CD8-positive, alpha-beta memory T cell (primary cell): ENCODE measurements at regions not wholly inside any gene's neighbourhood (a gene's known extent, or its start where the extent isn't known, plus 50 kb on each side); places are given as distances from the start of the nearest gene placed in this dataset.
"Not testable (repeated sequence)": the region's sequence is repeated elsewhere in the genome, so short reads cannot be mapped to it uniquely, and the experiment has no call there.

ENCODE experiments used
- CTCF ChIA-PET: fragments of 350-600 bp; sonication (Branson Sonifier 250); formaldehyde crosslinking; loops from one replicate; lab custom pipeline; 2021; ENCODE audit warnings: antibody characterized with exemption; lab: Charles Lee
- POLR2A ChIA-PET: fragments of 350-600 bp; sonication (Branson Sonifier 250); formaldehyde crosslinking; loops from one replicate; lab custom pipeline; 2021; ENCODE audit warnings: antibody characterized with exemption; lab: Charles Lee
- DNase-seq, 5 donors: peaks; one replicate each; pipeline versions ENCODE4 v3.0.0 to v3.0.0-alpha.2; 2020 to 2022; ENCODE audit warnings: mixed read lengths in 1 of 5
- H3K27ac ChIP-seq: one replicate; pipeline ENCODE4 v1.7.0; 2013; ENCODE audit warnings: low read depth, mild to moderate bottlenecking, low read length, moderate library complexity
- H3K27me3 ChIP-seq: 2 replicates; pipeline ENCODE4 v1.7.0; 2013; ENCODE audit warnings: low read length, mild to moderate bottlenecking; ENCODE audit not compliant: insufficient read depth, poor library complexity, severe bottlenecking
- H3K36me3 ChIP-seq: 2 replicates; pipeline ENCODE4 v1.7.0; 2013; ENCODE audit warnings: mild to moderate bottlenecking, low read length, moderate library complexity; ENCODE audit not compliant: insufficient read depth
- H3K4me1 ChIP-seq: 2 replicates; pipeline ENCODE4 v1.7.0; 2013; ENCODE audit warnings: mild to moderate bottlenecking, low read length, moderate library complexity; ENCODE audit not compliant: insufficient read depth
- H3K4me3 ChIP-seq: 2 replicates; pipeline ENCODE4 v1.7.0; 2013; ENCODE audit warnings: mild to moderate bottlenecking, low read length
- H3K9me3 ChIP-seq: 2 replicates; pipeline ENCODE4 v1.7.0; 2013; ENCODE audit warnings: mild to moderate bottlenecking, low read length
- H3K27ac Mint-ChIP-seq, 8 donors: one replicate each; pipeline ENCODE4 v1.8.0; 2020 to 2021; ENCODE audit warnings: mixed read lengths in 8 of 8, mild to moderate bottlenecking in 6 of 8, inconsistent platforms in 3 of 8, moderate library complexity in 3 of 8
- H3K27me3 Mint-ChIP-seq, 2 donors: one replicate each; pipeline ENCODE4 v1.8.0; 2020 to 2021; ENCODE audit warnings: mixed read lengths in 2 of 2, mild to moderate bottlenecking in 1 of 2, moderate library complexity in 1 of 2
- H3K36me3 Mint-ChIP-seq, 3 donors: one replicate each; pipeline ENCODE4 v1.8.0; 2020 to 2021; ENCODE audit warnings: mixed read lengths in 3 of 3, inconsistent platforms in 1 of 3, mild to moderate bottlenecking in 1 of 3
- H3K4me1 Mint-ChIP-seq, 3 donors: one replicate each; pipeline ENCODE4 v1.8.0; 2020 to 2021; ENCODE audit warnings: mixed read lengths in 3 of 3, inconsistent platforms in 1 of 3, mild to moderate bottlenecking in 1 of 3
- H3K4me3 Mint-ChIP-seq, 7 donors: one replicate each; pipeline ENCODE4 v1.8.0; 2020 to 2021; ENCODE audit warnings: mixed read lengths in 7 of 7, mild to moderate bottlenecking in 6 of 7, moderate library complexity in 4 of 7, inconsistent platforms in 2 of 7
- H3K9me3 Mint-ChIP-seq, 5 donors: one replicate each; pipeline ENCODE4 v1.8.0; 2020 to 2022; ENCODE audit warnings: mixed read lengths in 5 of 5, mild to moderate bottlenecking in 3 of 5, moderate library complexity in 2 of 5, inconsistent platforms in 1 of 5

DNA sequence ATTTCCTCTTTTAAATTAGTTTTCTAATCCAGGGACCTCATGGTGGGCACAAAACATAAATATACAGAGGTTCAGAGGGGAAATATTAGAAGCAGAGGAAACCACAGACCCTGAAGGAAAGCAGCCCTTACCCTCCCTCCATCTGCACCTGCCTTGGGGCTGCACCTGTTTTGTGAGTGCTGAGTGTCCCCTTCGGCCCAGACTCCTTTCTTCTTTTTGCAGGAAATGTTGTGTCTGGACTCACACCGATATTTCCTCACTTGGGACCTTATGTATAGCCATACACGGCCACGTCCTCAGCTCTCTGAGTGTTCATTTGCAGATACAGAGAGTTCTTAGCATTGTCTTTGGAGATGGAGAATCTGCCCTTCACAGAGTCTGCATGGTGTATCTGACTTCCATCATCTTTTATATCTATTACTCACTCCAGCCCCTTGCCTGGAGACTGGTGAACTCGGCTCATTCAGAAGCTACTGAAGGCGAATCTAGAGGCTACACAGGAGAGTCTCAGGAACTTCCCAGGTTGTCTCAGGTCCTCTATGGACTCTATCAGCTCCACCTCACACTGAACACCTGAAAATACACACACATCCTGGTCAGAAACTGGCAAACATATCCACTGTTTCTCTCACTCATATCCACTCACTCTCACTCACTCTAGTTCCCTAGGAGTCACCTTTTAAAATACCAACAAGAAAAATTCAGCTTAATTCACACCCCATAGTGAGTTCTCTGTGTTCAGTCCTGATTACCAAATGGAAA, 829.7 kb downstream of the TMEM121 start:
- peaks cover 10 to 27% of the 10 kb centered on the region in 2 donors for H3K27me3 Mint-ChIP-seq
- H3K27ac ChIP-seq, H3K9me3 ChIP-seq, H3K27ac Mint-ChIP-seq, H3K27me3 ChIP-seq, POLR2A ChIA-PET, H3K4me3 ChIP-seq, CTCF ChIA-PET, H3K36me3 ChIP-seq, H3K4me1 Mint-ChIP-seq, H3K36me3 Mint-ChIP-seq, H3K4me1 ChIP-seq, H3K4me3 Mint-ChIP-seq, DNase-seq, H3K9me3 Mint-ChIP-seq: not testable (repeated sequence)

GRCh38 chr14:106356643-106356930, 830.2 kb downstream of the TMEM121 start:
- H3K9me3 ChIP-seq, POLR2A ChIA-PET, H3K4me1 Mint-ChIP-seq, H3K4me3 ChIP-seq, H3K27me3 ChIP-seq, H3K27ac ChIP-seq, CTCF ChIA-PET, H3K4me1 ChIP-seq, H3K27ac Mint-ChIP-seq, H3K36me3 Mint-ChIP-seq, DNase-seq, H3K36me3 ChIP-seq, H3K4me3 Mint-ChIP-seq, H3K9me3 Mint-ChIP-seq: not testable (repeated sequence)
- peaks cover 10 to 30% of the 10 kb centered on the region in 2 donors for H3K27me3 Mint-ChIP-seq

DNA sequence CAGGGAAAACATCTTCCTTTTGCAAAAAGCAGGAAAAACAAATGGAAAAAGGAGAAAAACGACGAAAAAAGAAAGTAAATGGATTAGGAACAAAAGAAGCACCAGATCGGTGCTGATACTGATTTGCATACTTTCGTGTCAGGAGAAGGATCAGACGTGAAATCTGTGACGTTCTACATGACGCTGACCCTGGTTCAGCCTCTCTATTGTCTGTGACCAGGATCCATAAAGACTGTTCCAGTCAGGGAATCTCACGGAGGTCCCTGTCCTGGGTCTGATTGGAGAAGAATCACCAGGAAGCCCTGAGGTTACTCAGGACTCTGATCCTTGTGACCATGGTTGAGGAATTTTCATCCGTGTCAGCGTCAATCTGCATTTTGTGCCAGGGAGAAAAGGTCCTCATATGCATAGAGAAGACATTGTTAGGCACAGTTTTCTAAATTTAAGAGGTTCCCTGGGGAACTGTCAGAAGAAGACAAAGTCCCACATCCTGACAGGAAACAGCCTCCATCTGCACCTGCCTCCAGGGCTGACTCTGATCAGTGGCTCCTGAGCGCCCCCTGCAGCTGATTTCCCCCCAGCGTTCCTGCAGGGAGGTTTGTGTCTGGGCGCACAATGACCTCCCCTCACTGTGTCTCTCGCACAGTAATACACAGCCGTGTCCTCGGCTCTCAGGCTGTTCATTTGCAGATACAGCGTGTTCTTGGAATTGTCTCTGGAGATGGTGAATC, 832.9 kb downstream of the TMEM121 start:
- H3K36me3 ChIP-seq, H3K9me3 ChIP-seq, H3K4me1 Mint-ChIP-seq, DNase-seq, H3K4me1 ChIP-seq, H3K36me3 Mint-ChIP-seq, H3K27ac ChIP-seq, H3K27me3 ChIP-seq, POLR2A ChIA-PET, H3K4me3 ChIP-seq, H3K9me3 Mint-ChIP-seq, H3K4me3 Mint-ChIP-seq, CTCF ChIA-PET, H3K27ac Mint-ChIP-seq: not testable (repeated sequence)
- H3K27me3 Mint-ChIP-seq: peaks cover 12 to 28% of the 10 kb centered on the region in 2 donors

GRCh38 chr14:106365371-106365770, 839.0 kb downstream of the TMEM121 start:
- H3K4me1 Mint-ChIP-seq, H3K27ac ChIP-seq, H3K4me1 ChIP-seq, POLR2A ChIA-PET, H3K4me3 ChIP-seq, H3K36me3 Mint-ChIP-seq, DNase-seq, H3K36me3 ChIP-seq, CTCF ChIA-PET, H3K27me3 ChIP-seq, H3K9me3 ChIP-seq, H3K4me3 Mint-ChIP-seq, H3K9me3 Mint-ChIP-seq, H3K27ac Mint-ChIP-seq: not testable (repeated sequence)
- H3K27me3 Mint-ChIP-seq: peaks cover 10 to 23% of the 10 kb centered on the region in 2 donors

DNA sequence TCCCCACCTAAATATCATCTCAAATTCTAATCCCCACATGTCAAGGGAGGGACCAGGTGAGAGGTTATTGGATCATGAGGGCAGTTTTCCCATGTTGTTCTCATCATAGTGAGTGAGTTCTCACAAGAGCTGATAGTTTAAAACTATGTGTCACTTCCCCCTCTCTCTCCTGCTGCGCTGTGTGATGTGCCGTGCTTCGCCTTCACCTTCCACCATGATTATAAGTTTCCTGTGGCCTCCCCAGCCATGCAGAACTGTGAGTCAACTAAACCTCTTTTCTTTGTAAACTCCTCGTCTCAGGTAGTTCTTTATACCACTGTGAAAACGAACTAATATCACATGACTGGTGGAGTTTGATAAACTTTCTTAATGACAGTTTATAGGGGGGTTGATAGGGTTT, 839.5 kb downstream of the TMEM121 start:
- H3K27ac ChIP-seq, DNase-seq, H3K36me3 Mint-ChIP-seq, H3K4me1 ChIP-seq, H3K4me3 Mint-ChIP-seq, H3K9me3 ChIP-seq, H3K27me3 ChIP-seq, POLR2A ChIA-PET, H3K36me3 ChIP-seq, H3K4me1 Mint-ChIP-seq, CTCF ChIA-PET, H3K4me3 ChIP-seq, H3K9me3 Mint-ChIP-seq: not testable (repeated sequence)
- Mint-ChIP-seq H3K27me3 (peaks cover 10 to 23% of the 10 kb centered on the region in 2 donors), H3K27ac (peak overlapping the region in 1 of 8 donors; percentile 36)

GRCh38 chr14:106366971-106367370, 840.6 kb downstream of the TMEM121 start:
- H3K36me3 Mint-ChIP-seq, DNase-seq, H3K4me3 ChIP-seq, POLR2A ChIA-PET, H3K9me3 Mint-ChIP-seq, CTCF ChIA-PET, H3K4me1 Mint-ChIP-seq, H3K4me1 ChIP-seq, H3K27ac ChIP-seq, H3K4me3 Mint-ChIP-seq, H3K27ac Mint-ChIP-seq, H3K36me3 ChIP-seq, H3K27me3 ChIP-seq, H3K9me3 ChIP-seq: not testable (repeated sequence)
- peaks cover 10 to 18% of the 10 kb centered on the region in 2 donors for H3K27me3 Mint-ChIP-seq

- CTCF ChIA-PET, DNase-seq: not testable (repeated sequence)
Observed at GRCh38 chr14:106369456-106369855, 843.1 kb downstream of the TMEM121 start.

GRCh38 chr14:106372870-106373652, 846.7 kb downstream of the TMEM121 start:
- no peaks in the 10 kb centered on the region for H3K36me3 ChIP-seq
- peaks cover 9 to 18% (median 15%) of the 10 kb centered on the region in 3 donors for H3K4me1 Mint-ChIP-seq
- peaks cover 6 to 9% of the 10 kb centered on the region in 2 donors for H3K27me3 Mint-ChIP-seq
- CTCF ChIA-PET: interaction anchor here (1.0 to 1.9 kb wide), 5 partner anchors 12 to 116 kb away, joined by 3 to 6 read pairs (median 3); no protein-coding TSS in a partner anchor
- peaks cover 17% of the 10 kb centered on the region for H3K4me1 ChIP-seq
- no peaks in the 10 kb centered on the region for H3K9me3 ChIP-seq
- no peak overlapping the region for H3K27ac ChIP-seq
- peak; percentile 60 to 79 (median 65) for DNase-seq
- no peaks in the 10 kb centered on the region for H3K9me3 Mint-ChIP-seq
- no peaks in the 10 kb centered on the region for H3K27me3 ChIP-seq
- no peaks in the 10 kb centered on the region for H3K36me3 Mint-ChIP-seq
- H3K4me3 Mint-ChIP-seq: peak overlapping the region in 6 of 7 donors; percentile 27 to 72 (median 41)
- H3K27ac Mint-ChIP-seq: peak overlapping the region in 2 of 8 donors; percentile 27 to 59
- no peak overlapping the region for H3K4me3 ChIP-seq
- POLR2A ChIA-PET: no interaction called here

More at GRCh38 chr14:106369456-106369855, 843.1 kb downstream of the TMEM121 start:
- H3K4me3 ChIP-seq, H3K9me3 Mint-ChIP-seq, H3K27ac Mint-ChIP-seq, H3K9me3 ChIP-seq, H3K36me3 ChIP-seq, H3K27ac ChIP-seq, H3K27me3 ChIP-seq, POLR2A ChIA-PET, H3K36me3 Mint-ChIP-seq, H3K4me3 Mint-ChIP-seq: not testable (repeated sequence)
- H3K4me1 ChIP-seq: peaks cover 16% of the 10 kb centered on the region
- peaks cover 9 to 19% of the 10 kb centered on the region in 2 donors for H3K27me3 Mint-ChIP-seq
- peaks cover 9 to 18% (median 15%) of the 10 kb centered on the region in 3 donors for H3K4me1 Mint-ChIP-seq
